IMR-90 (cell line): ENCODE measurements at regions not wholly inside any gene's neighbourhood (a gene's known extent, or its start where the extent isn't known, plus 50 kb on each side); places are given as distances from the start of the nearest gene placed in this dataset.
"Not testable (repeated sequence)": the region's sequence is repeated elsewhere in the genome, so short reads cannot be mapped to it uniquely, and the experiment has no call there.

ENCODE experiments used
- ATAC-seq: fragments of 200-7000 bp; cut with Tn5 transposase; 2 replicates; pipeline ENCODE4 v1.9.1; 2020; ENCODE audit warnings: low read depth, mild to moderate bottlenecking, moderate library complexity
- BruUV-seq: library from RNA; stranded (reverse); fragments of 400-500 nt; replicated peaks from 2 replicates; lab custom pipeline; 2021; lab: Mats Ljungman, UMichigan
- CTCF ChIA-PET: fragments of 300-600 bp; formaldehyde crosslinking; extraction: SDS; loops from one replicate; lab custom pipeline; 2021; ENCODE audit warnings: antibody characterized with exemption; lab: Yijun Ruan, JAX
- POLR2A ChIA-PET: fragments of 300-600 bp; sonication (Branson Sonifier 250); formaldehyde crosslinking; loops from one replicate; lab custom pipeline; 2022; ENCODE audit warnings: antibody characterized with exemption; ENCODE audit not compliant: unreplicated experiment; lab: Charles Lee
- DNase-seq: peaks from one replicate; pipeline ENCODE4 v3.0.0; 2013
- H2AFZ ChIP-seq: replicated peaks from 2 replicates; pipeline ENCODE3; 2013; ENCODE audit warnings: low read length, mild to moderate bottlenecking; ENCODE audit not compliant: poor library complexity
- H2AK5ac ChIP-seq: 2 replicates; pipeline ENCODE4 v1.6.1; 2013; ENCODE audit warnings: low read depth, low read length, inconsistent platforms
- H2AK9ac ChIP-seq: replicated peaks from 2 replicates; pipeline ENCODE3; 2013; ENCODE audit warnings: mild to moderate bottlenecking, low read depth, low read length, moderate library complexity; ENCODE audit not compliant: poor library complexity
- H2BK120ac ChIP-seq: 2 replicates; pipeline ENCODE4 v1.6.1; 2013; ENCODE audit warnings: low read depth, low read length, inconsistent platforms
- H2BK15ac ChIP-seq: 3 replicates; pipeline ENCODE4 v1.6.1; 2013; ENCODE audit warnings: low read depth, low read length, inconsistent platforms
- H2BK20ac ChIP-seq: 2 replicates; pipeline ENCODE4 v1.6.1; 2013; ENCODE audit warnings: low read depth, mild to moderate bottlenecking, inconsistent platforms, low read length, moderate library complexity
- H2BK5ac ChIP-seq: 2 replicates; pipeline ENCODE4 v1.6.1; 2013; ENCODE audit warnings: mild to moderate bottlenecking, low read depth, low read length, inconsistent platforms; ENCODE audit not compliant: poor library complexity, severe bottlenecking
- H3K14ac ChIP-seq: replicated peaks from 2 replicates; pipeline ENCODE4 v1.6.1; 2013; ENCODE audit warnings: low read depth, low read length, inconsistent platforms
- H3K18ac ChIP-seq: 2 replicates; pipeline ENCODE4 v1.6.1; 2013; ENCODE audit warnings: low read depth, low read length, control low read depth
- H3K23ac ChIP-seq: 2 replicates; pipeline ENCODE4 v1.6.1; 2013; ENCODE audit warnings: low read depth, low read length, inconsistent platforms
- H3K27ac ChIP-seq: 2 replicates; pipeline ENCODE4 v1.5.1; 2013; ENCODE audit warnings: mild to moderate bottlenecking, control low read depth, low read length; ENCODE audit not compliant: insufficient read depth
- H3K27me3 ChIP-seq: 2 replicates; pipeline ENCODE4 v1.6.1; 2013; ENCODE audit warnings: low read length; ENCODE audit not compliant: control insufficient read depth, insufficient read depth
- H3K36me3 ChIP-seq: 2 replicates; pipeline ENCODE4 v1.6.1; 2013; ENCODE audit warnings: low read length, mixed read lengths; ENCODE audit not compliant: control insufficient read depth, insufficient read depth
- H3K4ac ChIP-seq: 2 replicates; pipeline ENCODE4 v1.6.1; 2013; ENCODE audit warnings: low read depth, low read length, inconsistent platforms
- H3K4me1 ChIP-seq: 2 replicates; pipeline ENCODE4 v1.6.1; 2013; ENCODE audit warnings: low read length, mixed read lengths; ENCODE audit not compliant: control insufficient read depth, insufficient read depth
- H3K4me2 ChIP-seq: 2 replicates; pipeline ENCODE4 v1.6.1; 2013; ENCODE audit warnings: low read depth, mild to moderate bottlenecking, control low read depth, low read length, moderate library complexity
- H3K4me3 ChIP-seq: 2 replicates; pipeline ENCODE4 v1.5.1; 2013; ENCODE audit warnings: low read depth, mild to moderate bottlenecking, control low read depth, low read length, moderate library complexity; ENCODE audit not compliant: insufficient read depth
- H3K56ac ChIP-seq: 2 replicates; pipeline ENCODE4 v1.6.1; 2013; ENCODE audit warnings: low read length, inconsistent platforms; ENCODE audit not compliant: insufficient read depth; ENCODE audit errors: extremely low read depth
- H3K79me1 ChIP-seq, 2 experiments: 2 replicates each; pipeline ENCODE4 v1.6.1; 2013; ENCODE audit warnings: low read length in 2 of 2, inconsistent platforms in 1 of 2, low read depth in 1 of 2
- H3K9ac ChIP-seq: 2 replicates; pipeline ENCODE4 v1.6.1; 2013; ENCODE audit warnings: low read depth, low read length, control low read depth
- H3K9me1 ChIP-seq: 2 replicates; pipeline ENCODE4 v1.6.1; 2013; ENCODE audit warnings: low read length, inconsistent platforms; ENCODE audit not compliant: insufficient read depth
- H3K9me3 ChIP-seq: 2 replicates; pipeline ENCODE4 v1.6.1; 2013; ENCODE audit warnings: low read length; ENCODE audit not compliant: control insufficient read depth, insufficient read depth
- H4K20me1 ChIP-seq: 2 replicates; pipeline ENCODE4 v1.6.1; 2013; ENCODE audit warnings: low read length, inconsistent platforms; ENCODE audit not compliant: insufficient read depth
- H4K5ac ChIP-seq: 2 replicates; pipeline ENCODE4 v1.6.1; 2013; ENCODE audit warnings: mild to moderate bottlenecking, low read depth, low read length, control low read depth
- H4K8ac ChIP-seq, 2 experiments: 2 replicates each; pipeline ENCODE4 v1.6.1; 2013; ENCODE audit warnings: low read depth in 2 of 2, low read length in 2 of 2, control low read depth in 1 of 2, inconsistent platforms in 1 of 2
- H4K91ac ChIP-seq: 2 replicates; pipeline ENCODE4 v1.6.1; 2013; ENCODE audit warnings: low read depth, low read length, inconsistent platforms; ENCODE audit not compliant: insufficient read depth
- WGBS, 2 experiments: methylation state at CpG; one replicate each; pipeline versions ENCODE4 v1.1.5 to v1.1.7; 2013; ENCODE audit warnings: missing lambda C conversion rate in 2 of 2; ENCODE audit not compliant: insufficient read length in 1 of 2; ENCODE audit errors: extremely low coverage in 2 of 2; 5-methylcytosine and 5-hydroxymethylcytosine counted together
- dilution Hi-C: fragments of 300-500 bp; cut with HindIII; formaldehyde crosslinking; loops from one replicate; pipeline ENCODE4 v1.14.3; 2018; ENCODE audit warnings: low sequenced_read_pairs; ENCODE audit not compliant: unreplicated experiment
- in situ Hi-C: fragments of 300-500 bp; cut with MboI; formaldehyde crosslinking; loops from 3 replicates; pipeline ENCODE4 v1.14.3; 2019; ENCODE audit warnings: low sequenced_read_pairs, inconsistent platforms, mixed read lengths
- intact Hi-C: fragments of 100-400 bp; cut with micrococcal nuclease; formaldehyde crosslinking; loops from 2 replicates; pipeline ENCODE4 v1.10.0; 2022

DNA sequence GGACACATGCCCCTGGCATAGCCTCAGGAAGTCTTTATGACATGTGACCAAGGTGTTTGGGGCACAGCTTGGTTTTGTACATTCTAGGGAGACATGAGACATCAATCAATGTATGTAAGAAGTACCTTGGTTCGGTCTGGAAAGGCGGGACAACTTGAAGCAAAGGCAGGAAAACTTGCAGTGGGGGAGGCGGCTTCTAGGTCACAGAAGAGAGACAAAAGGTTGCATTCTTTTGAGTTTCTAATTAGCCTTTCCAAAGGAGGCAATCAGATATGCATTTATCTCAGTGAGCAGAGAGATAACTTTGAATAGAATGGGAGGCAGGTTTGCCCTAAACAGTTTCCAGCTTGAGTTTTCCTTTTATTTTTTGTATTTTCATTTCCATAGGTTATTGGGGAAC, 113.8 kb upstream of the SEC22B start:
- H3K36me3 ChIP-seq, H3K9me3 ChIP-seq, H3K4me1 ChIP-seq, H2BK15ac ChIP-seq, H2BK20ac ChIP-seq, H3K23ac ChIP-seq, H4K20me1 ChIP-seq, H3K18ac ChIP-seq, H3K4me3 ChIP-seq, H3K27ac ChIP-seq, H3K79me1 ChIP-seq, ATAC-seq, in situ Hi-C loops, H3K27me3 ChIP-seq, CTCF ChIA-PET, H2AK9ac ChIP-seq, H2AK5ac ChIP-seq, intact Hi-C loops, H3K4ac ChIP-seq, H3K9me1 ChIP-seq, POLR2A ChIA-PET, H2BK120ac ChIP-seq, dilution Hi-C loops, DNase-seq, H4K8ac ChIP-seq, H4K5ac ChIP-seq, H3K56ac ChIP-seq, H2BK5ac ChIP-seq, H3K14ac ChIP-seq, H3K4me2 ChIP-seq, H3K9ac ChIP-seq, BruUV-seq, H4K91ac ChIP-seq, H2AFZ ChIP-seq: not testable (repeated sequence)
- no CpG with 5 or more reads among the region's 3 CpGs for WGBS, 2 experiments

DNA sequence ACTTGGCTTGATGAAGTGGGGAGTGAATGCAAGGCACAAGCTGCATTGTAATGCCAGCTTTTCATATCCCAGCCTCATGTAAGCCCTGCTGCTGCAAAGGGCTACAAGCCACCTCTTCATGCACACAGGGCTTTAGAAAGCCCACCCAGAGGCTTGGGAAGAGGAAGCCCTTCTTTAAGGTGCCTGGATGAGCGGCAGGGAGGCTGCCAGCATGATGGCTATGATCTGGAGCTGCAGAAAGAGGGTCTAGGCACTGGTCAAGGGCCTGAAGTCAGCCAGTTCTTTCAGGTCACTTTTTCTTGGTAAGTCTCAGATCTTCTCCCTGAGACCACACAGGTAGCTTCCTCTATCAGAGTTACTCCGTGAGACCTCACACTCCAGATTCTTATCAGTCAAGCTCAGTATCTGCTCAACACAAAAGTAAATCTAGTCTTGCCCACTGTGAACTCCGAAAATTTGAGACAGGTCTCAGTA, 113.3 kb upstream of the SEC22B start:
- dilution Hi-C loops, H3K4ac ChIP-seq, H4K20me1 ChIP-seq, H3K14ac ChIP-seq, H3K4me1 ChIP-seq, H4K8ac ChIP-seq, DNase-seq, H2BK20ac ChIP-seq, H4K91ac ChIP-seq, H3K4me2 ChIP-seq, H2BK15ac ChIP-seq, H2AK5ac ChIP-seq, H2AK9ac ChIP-seq, BruUV-seq, H3K23ac ChIP-seq, H3K36me3 ChIP-seq, H2BK120ac ChIP-seq, H3K9ac ChIP-seq, H3K9me3 ChIP-seq, H4K5ac ChIP-seq, H3K56ac ChIP-seq, H3K27ac ChIP-seq, H3K27me3 ChIP-seq, in situ Hi-C loops, H3K79me1 ChIP-seq, CTCF ChIA-PET, H3K4me3 ChIP-seq, ATAC-seq, intact Hi-C loops, H3K9me1 ChIP-seq, H2AFZ ChIP-seq, H2BK5ac ChIP-seq, POLR2A ChIA-PET, H3K18ac ChIP-seq: not testable (repeated sequence)
- WGBS, 2 experiments: no CpG with 5 or more reads among the region's 3 CpGs
